ENCODE measurements at regions not wholly inside any gene's neighbourhood (a gene's known extent, or its start where the extent isn't known, plus 50 kb on each side); places are given as distances from the start of the nearest gene placed in this dataset.
A peak's percentile ranks its signal among the peaks of the same experiment; 100 is the strongest.

- FAIRE-seq (no peak), DNase-seq (ENCODE audit: low read depth) (no peak)
- Histone ChIP-seq H3K27me3 (ENCODE audit: control insufficient read depth, insufficient read depth, low read length) (peaks cover 2% of the 10 kb centered on the region), H3K4me3 (ENCODE audit: low read depth, low read length) (no peak overlapping the region), H3K36me3 (ENCODE audit: control insufficient read depth, insufficient read depth, low read length) (no peaks in the 10 kb centered on the region)
- no peak for TF ChIP-seq CTCF (IDR thresholded peaks at IDR 0.05; ENCODE audit: insufficient read depth, low read length, severe bottlenecking)
These were observed 483.9 kb downstream of the DISC1 start for GRCh38 chr1:232110281-232111090.

DNA sequence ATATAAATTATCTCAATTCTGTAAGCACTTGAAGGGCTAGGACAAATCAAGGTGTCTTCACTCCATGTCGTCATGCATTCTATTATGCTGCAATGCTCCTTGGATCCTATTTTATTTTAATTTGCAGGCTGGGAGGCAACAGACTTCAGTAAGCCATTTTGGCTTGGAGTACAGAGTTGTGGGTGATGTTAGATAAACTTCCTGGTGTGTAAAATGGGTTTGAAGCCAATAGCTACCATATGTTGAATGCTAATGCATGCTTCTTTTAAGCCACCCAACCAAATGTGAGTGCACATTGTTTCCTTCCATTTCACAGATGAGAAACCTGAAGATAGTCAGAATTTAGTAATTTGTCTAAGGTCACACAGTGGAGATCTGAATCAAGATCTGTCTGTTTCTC is 482.8 kb downstream of the DISC1 start:
- Histone ChIP-seq H3K36me3 (ENCODE audit: control insufficient read depth, insufficient read depth, low read length) (no peaks in the 10 kb centered on the region), H3K4me3 (ENCODE audit: low read depth, low read length) (no peak overlapping the region), H3K27me3 (ENCODE audit: control insufficient read depth, insufficient read depth, low read length) (peaks cover 2% of the 10 kb centered on the region)
- TF ChIP-seq CTCF (IDR thresholded peaks at IDR 0.05; ENCODE audit: insufficient read depth, low read length, severe bottlenecking): no peak
- DNase-seq (ENCODE audit: low read depth) (no peak), FAIRE-seq (no peak)

GRCh38 chr1:232108598-232108997 is 482.0 kb downstream of the DISC1 start:
- peaks cover 2% of the 10 kb centered on the region for H3K27me3 ChIP-seq (ENCODE audit: control insufficient read depth, insufficient read depth, low read length)
- H3K36me3 ChIP-seq (ENCODE audit: control insufficient read depth, insufficient read depth, low read length): no peaks in the 10 kb centered on the region
- DNase-seq (ENCODE audit: low read depth) (no peak), FAIRE-seq (no peak)
- H3K4me3 ChIP-seq (ENCODE audit: low read depth, low read length): no peak overlapping the region
- TF ChIP-seq CTCF (IDR thresholded peaks at IDR 0.05; ENCODE audit: insufficient read depth, low read length, severe bottlenecking): no peak

GRCh38 chr1:232106415-232106814 is 479.8 kb downstream of the DISC1 start:
- Histone ChIP-seq H3K27me3 (ENCODE audit: control insufficient read depth, insufficient read depth, low read length) (peaks cover 2% of the 10 kb centered on the region), H3K4me3 (ENCODE audit: low read depth, low read length) (no peak overlapping the region), H3K36me3 (ENCODE audit: control insufficient read depth, insufficient read depth, low read length) (no peaks in the 10 kb centered on the region)
- DNase-seq (ENCODE audit: low read depth) (no peak), FAIRE-seq (peak; percentile 13)
- no peak for TF ChIP-seq CTCF (IDR thresholded peaks at IDR 0.05; ENCODE audit: insufficient read depth, low read length, severe bottlenecking)

DNA sequence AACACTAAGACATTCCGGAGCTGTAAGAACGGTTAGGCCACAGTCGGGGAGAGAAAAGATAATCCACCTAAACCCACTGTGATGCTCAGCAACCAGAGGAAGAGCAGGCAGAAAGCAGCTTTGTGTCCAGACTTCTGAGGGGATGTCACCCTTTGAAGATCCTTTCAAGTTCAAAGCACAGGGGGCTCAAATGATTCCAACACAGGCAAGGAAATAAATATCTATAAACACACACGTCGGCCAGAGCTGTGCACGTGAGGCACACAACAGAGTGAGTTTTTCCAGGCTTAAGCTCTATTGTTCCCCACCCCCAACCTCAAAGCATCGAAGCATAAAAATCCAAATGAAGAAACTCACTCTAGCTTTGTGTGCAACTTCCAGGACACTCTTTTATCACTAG is 479.0 kb downstream of the DISC1 start:
- FAIRE-seq (peak; percentile 64), DNase-seq (ENCODE audit: low read depth) (no peak)
- no peak overlapping the region for H3K4me3 ChIP-seq (ENCODE audit: low read depth, low read length)
- no peak for TF ChIP-seq CTCF (IDR thresholded peaks at IDR 0.05; ENCODE audit: insufficient read depth, low read length, severe bottlenecking)
- H3K27me3 ChIP-seq (ENCODE audit: control insufficient read depth, insufficient read depth, low read length): no peaks in the 10 kb centered on the region
- no peaks in the 10 kb centered on the region for H3K36me3 ChIP-seq (ENCODE audit: control insufficient read depth, insufficient read depth, low read length)

- no peaks in the 10 kb centered on the region for H3K27me3 ChIP-seq (ENCODE audit: control insufficient read depth, insufficient read depth, low read length)
These were observed 474.6 kb downstream of the DISC1 start for GRCh38 chr1:232101231-232101630.

More at GRCh38 chr1:232101231-232101630, 474.6 kb downstream of the DISC1 start:
- TF ChIP-seq CTCF (IDR thresholded peaks at IDR 0.05; ENCODE audit: insufficient read depth, low read length, severe bottlenecking): no peak
- no peak for DNase-seq (ENCODE audit: low read depth)
- H3K4me3 ChIP-seq (ENCODE audit: low read depth, low read length): no peak overlapping the region
- H3K36me3 ChIP-seq (ENCODE audit: control insufficient read depth, insufficient read depth, low read length): no peaks in the 10 kb centered on the region
- FAIRE-seq: no peak
